ENCODE measurements at regions not wholly inside any gene's neighbourhood (a gene's known extent, or its start where the extent isn't known, plus 50 kb on each side); places are given as distances from the start of the nearest gene placed in this dataset.

DNA sequence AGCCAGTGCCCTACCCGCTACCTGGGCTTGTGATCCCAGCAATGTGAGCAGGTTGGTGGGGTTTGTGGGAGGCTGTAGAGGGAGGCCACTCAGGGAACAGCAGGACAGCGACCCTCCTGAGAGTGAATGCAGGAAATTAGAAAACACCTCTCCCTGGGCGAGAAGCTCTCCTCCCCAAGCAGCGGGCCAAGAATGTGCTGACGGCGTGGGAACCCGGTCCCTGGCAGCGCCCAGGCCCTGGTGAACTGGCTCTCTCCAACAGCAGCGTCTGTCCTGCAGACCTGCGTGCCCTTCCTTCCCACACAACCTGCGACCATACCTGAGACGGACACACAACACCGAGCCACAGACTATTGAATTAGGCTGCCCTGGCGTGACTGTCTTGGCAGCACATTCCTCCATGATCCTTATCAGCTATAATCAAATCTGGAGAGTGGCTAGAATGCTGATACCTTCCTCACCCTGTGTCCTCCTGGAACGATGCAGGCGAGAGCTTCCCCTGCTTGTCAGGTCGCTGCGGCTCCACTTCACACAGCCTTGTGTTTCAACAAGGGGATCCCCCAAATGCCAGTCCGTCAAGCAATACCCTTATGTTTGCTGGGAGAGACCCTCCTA, 114.8 kb upstream of the GSC start:
- no peak for DNase-seq

- no peak for DNase-seq
Observed at GRCh38 chr14:94882401-94882800, 112.5 kb upstream of the GSC start.

- DNase-seq, result no peak
Observed at GRCh38 chr14:94880876-94881275, 111.0 kb upstream of the GSC start.

DNA sequence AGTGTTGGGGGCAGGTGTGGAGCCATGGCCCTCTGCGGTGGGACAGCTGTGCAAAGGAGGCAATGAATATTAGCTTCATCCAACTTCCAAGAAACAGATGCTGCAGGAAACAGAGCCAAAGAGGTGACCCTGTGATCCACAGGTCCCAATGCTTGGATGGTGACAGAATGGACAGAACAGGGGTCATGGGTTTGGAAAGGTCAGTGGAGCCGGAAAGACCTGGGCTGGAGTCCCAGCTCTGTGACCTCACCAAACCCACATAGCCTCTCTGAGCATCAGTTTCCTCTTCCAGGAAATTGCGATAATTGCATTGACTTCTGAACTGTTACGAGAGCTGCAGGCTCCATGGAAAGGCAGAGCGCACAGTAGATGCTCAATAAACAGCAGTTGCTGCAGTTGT, 110.2 kb upstream of the GSC start:
- DNase-seq, result no peak

GRCh38 chr14:94879537-94879936, 109.6 kb upstream of the GSC start:
- DNase-seq, result no peak

DNA sequence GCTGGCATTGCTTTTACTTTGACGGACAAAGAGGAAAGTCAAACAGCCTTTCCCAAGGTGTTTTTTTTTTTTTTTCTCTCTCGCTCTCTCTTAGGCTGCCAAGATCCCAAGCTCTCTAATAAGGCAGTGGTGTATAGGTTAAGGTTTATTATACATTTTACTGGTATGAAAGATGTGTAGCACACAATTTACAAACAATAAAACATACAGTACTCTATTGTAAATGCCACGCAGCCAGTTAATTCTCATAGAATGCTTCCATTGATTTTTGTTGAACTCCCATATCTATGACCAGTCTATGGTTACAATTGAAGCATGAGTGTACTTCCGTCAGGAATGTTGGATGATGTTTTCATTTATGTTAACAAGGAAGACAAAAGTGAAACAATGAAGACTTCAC, 106.4 kb upstream of the GSC start:
- no peak for DNase-seq

DNA sequence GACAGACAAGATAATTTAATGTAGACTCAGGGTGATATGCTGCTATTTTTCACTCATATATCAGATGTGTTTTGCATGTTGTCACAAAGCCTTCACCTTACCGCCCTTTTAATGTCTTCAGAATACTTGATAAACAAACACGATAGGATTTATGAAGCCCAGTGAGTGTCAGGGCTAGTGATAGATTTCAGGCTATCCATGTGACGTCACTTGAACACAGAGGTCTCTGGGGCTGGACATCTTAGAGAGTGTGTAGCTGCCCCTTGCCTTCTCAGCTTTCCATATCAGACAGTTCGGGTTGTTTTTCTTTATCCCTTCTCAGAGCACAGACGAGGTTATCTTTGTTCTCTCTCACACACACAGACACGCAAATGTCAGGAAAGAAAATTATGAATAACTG, 105.3 kb upstream of the GSC start:
- DNase-seq, result no peak

DNA sequence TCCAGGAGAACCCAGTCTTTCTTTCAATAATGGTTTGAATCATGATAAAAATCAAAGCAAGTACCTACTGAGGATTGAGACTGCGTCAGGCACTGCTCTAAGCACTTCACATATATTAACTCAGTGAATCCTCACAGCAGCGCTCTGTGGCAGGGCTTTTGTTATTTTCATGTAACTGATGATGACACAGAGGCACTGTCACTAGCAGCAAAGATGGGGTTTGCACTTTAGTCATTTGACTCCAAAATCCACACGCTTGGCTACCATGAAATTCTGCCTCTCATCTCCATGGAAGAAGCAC, 98.8 kb upstream of the GSC start:
- DNase-seq, result no peak

- DNase-seq, result no peak
Observed at GRCh38 chr14:94867946-94868771, 98.2 kb upstream of the GSC start.

DNA sequence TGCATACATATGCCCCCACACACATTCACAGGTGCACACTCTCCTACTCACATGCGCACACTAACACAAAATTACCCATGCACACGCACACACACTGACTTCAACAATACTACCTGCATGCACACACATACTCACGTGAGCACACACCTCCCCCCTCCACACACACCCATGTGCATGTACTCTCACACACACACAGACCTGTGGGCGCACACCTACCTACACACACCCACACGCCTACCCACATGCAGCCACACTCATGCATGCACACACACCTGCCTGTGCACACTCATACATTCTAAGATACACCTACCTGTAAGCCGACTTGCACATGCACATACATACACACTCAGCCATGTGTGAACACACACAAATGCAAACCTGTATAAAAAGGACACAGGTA, 97.3 kb upstream of the GSC start:
- no peak for DNase-seq

DNA sequence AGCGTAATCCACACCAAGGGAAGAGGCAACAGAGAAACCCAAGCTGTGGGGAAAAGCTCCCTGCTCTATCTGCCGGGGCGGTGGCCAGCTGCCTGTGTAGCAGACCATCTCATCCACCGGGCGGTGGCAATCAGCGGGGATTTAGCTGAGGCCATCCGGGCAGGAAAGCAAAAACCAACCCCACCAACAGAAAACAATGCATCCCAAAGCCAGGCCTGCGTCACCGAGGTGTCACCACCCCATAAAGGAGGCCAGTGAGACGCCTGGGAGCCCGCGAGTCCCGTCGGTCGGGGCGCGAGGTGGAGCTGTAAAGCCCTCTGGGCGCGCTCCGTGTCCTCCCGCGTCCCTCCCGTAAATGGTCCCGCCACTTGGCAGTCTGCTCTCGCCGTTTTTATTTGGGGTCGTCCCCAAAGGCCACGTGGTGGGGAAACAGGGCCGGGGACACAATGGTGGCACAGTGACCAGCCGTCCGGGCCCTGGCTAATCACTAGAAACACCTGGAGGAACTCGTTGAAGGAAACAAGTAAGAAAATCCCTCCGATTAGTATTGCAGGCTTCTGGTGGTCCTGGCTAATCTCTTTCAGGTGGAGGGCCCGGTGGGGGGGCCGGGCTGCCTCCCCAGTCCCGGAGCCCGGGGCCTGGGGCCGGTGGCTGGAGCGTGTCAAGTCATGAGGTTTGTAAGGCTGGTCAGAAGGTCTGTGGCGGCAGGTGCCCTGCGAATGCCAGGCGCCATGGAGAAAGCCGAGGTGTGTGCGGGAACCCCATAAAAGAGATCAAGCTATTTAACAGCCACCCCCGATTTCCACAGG, 94.7 kb upstream of the GSC start:
- DNase-seq, result no peak

- no peak for DNase-seq
Observed at GRCh38 chr14:94863366-94863765, 93.5 kb upstream of the GSC start.

- DNase-seq, result no peak
Observed at GRCh38 chr14:94857950-94858349, 88.0 kb upstream of the GSC start.

DNA sequence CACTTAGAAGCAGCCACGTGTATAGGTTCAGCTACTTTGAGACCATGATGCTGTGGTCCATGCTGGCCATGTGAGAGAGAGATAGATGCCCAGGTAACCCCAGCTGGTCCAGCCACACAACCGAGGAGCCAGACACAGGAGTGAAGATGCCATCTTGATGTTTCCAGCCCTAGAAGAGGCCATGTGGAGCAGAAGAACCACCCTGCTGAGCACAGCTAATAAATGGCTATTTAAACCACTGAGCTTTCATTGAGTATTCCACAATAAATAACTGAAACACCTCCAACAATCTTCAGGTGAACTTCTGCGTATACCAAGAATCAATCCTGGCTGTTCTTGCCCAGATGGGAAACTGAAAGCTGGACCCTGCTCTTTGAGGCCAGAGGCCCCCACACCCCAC, 84.0 kb upstream of the GSC start:
- no peak for DNase-seq

DNA sequence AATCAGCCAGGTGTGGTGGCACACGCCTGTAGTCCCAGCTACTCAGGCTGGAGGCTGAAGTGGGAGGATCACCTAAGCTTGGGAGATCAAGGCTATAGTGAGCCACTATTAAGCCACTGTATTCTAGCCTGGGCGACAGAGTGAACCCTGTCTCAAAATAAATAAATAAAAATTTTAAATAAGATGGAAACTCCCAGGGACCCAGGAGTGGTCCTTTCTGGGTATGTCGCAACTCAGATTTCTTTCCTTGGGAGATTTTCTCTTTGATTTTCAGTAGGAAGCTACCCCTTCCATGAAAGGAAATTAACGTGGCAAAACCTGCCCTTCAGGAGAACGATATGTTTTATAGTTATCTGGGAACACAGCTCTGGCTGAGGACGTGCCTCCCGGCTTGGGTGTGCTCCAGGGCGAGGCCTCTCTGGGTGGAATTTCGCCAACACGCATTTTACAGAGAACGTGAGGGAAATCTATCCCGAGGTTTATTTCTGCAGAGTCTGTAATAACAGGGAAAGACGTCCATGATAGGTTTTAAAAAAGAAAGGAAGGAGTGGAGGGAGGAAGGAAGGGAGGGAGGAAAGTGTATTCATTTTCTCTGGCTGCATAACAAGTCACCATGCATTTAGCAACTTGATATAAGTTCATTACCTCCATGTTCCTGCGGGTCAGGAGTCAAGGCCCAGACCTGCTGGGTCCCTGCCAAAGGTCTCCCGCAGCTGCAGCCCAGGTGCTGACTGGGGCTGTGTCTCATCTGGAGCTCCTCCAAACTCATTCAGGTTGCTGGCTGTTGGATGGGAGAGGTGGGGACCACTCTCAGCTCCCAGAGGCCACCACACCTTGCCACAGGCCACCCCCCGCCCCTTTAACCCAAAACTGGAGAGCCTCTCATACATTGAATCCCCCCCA, 80.6 kb upstream of the GSC start:
- DNase-seq, result no peak

- DNase-seq, result no peak
Observed at GRCh38 chr14:94844593-94845152, 74.8 kb upstream of the GSC start.

- no peak for DNase-seq
Observed at GRCh38 chr14:94840467-94840866, 70.6 kb upstream of the GSC start.

DNA sequence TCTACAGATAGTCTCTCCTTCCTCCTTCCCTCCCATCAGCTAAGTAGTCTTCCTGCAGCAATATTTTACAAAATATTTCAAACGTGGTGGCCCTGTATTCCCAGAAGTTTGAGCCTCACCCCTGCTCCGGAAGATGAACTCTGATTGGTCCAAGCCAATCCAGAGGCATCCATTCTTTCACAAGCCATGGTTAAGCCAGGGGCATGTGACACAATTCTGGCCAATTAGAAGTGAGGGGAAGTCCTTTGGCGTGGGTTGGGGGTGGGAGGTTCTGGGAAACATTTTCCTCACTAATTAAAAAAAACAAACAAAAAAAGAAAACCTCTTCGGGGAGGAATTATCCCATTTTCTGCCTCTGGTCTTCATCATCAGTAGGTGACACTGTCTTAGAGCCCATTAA, 69.4 kb upstream of the GSC start:
- DNase-seq, result no peak

- DNase-seq, result no peak
Observed at GRCh38 chr14:94836849-94837248, 66.9 kb upstream of the GSC start.

DNA sequence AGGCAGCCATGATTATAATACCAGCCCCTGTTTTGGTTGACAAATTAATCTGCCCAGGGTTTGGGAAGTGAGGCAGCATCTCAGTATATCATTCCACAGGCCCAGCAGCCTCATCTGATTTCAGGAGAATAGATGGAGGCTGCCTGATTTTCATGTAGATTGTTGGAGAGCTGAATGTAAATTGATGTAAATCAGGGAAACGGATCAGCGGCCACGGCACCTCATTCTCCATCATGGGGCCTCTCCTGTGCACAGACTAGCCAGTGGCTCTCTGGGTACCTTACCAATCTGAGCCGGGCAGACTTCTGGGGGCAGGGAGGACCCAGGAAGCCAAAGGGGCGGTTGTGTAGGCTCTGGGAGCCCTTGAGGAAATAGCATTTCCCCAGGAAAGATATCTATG, 63.7 kb upstream of the GSC start:
- no peak for DNase-seq

DNA sequence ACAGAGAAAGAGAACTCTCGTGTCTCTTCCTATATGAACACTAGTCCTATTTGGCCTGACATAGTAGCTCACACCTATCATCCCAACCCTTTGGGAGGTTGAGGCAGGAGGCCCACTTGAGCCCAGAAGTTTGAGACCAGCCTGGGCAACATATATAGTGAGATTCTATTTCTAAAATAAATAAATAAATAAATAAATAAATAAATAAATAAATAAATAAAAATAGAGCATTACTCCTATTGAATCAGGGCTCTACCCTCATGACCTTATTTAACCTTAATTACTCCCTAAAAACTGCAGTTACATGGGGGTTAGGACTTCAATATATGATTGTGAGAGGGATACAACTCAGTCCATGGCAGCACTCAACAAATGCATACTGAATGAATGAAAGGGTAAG, 61.2 kb upstream of the GSC start:
- no peak for DNase-seq

- DNase-seq, result no peak
Observed at GRCh38 chr14:94827711-94828447, 58.0 kb upstream of the GSC start.
